ENCODE measurements at regions not wholly inside any gene's neighbourhood (a gene's known extent, or its start where the extent isn't known, plus 50 kb on each side); places are given as distances from the start of the nearest gene placed in this dataset.

DNA sequence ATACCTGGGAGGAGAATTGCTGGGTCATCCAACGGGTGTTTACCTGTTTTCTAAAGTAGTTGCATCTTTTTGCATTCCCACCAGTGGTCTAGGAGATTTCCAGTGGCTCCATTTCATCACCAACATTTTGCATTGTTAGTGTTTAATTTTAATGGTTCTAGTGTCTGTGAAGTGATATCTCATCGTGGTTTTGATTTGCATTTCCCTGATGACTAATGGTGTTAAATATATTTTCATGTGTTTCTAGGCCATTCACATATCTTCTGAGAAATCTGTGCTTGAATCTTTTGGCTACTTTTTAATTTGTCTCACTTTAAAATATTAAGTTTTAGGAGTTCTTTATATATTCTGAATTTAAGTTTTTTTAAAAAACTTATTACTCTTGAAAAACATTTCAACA, 439.6 kb downstream of the TMEM135 start (continued):
- TF ChIP-seq, protein P1, sequence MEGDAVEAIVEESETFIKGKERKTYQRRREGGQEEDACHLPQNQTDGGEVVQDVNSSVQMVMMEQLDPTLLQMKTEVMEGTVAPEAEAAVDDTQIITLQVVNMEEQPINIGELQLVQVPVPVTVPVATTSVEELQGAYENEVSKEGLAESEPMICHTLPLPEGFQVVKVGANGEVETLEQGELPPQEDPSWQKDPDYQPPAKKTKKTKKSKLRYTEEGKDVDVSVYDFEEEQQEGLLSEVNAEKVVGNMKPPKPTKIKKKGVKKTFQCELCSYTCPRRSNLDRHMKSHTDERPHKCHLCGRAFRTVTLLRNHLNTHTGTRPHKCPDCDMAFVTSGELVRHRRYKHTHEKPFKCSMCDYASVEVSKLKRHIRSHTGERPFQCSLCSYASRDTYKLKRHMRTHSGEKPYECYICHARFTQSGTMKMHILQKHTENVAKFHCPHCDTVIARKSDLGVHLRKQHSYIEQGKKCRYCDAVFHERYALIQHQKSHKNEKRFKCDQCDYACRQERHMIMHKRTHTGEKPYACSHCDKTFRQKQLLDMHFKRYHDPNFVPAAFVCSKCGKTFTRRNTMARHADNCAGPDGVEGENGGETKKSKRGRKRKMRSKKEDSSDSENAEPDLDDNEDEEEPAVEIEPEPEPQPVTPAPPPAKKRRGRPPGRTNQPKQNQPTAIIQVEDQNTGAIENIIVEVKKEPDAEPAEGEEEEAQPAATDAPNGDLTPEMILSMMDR (conservative IDR thresholded peaks at IDR 0.05; ENCODE audit: low read depth in 2 of 2): no peak
- TF ChIP-seq EZH2phosphoT487 (IDR thresholded peaks at IDR 0.05; ENCODE audit: unreplicated experiment) (no peak), ETS1 (IDR thresholded peaks at IDR 0.05) (no peak), ZNF331 (CRISPR knock-in tag; IDR thresholded peaks at IDR 0.05; ENCODE audit: low read depth) (no peak)
- TF ChIP-seq, protein P2, sequence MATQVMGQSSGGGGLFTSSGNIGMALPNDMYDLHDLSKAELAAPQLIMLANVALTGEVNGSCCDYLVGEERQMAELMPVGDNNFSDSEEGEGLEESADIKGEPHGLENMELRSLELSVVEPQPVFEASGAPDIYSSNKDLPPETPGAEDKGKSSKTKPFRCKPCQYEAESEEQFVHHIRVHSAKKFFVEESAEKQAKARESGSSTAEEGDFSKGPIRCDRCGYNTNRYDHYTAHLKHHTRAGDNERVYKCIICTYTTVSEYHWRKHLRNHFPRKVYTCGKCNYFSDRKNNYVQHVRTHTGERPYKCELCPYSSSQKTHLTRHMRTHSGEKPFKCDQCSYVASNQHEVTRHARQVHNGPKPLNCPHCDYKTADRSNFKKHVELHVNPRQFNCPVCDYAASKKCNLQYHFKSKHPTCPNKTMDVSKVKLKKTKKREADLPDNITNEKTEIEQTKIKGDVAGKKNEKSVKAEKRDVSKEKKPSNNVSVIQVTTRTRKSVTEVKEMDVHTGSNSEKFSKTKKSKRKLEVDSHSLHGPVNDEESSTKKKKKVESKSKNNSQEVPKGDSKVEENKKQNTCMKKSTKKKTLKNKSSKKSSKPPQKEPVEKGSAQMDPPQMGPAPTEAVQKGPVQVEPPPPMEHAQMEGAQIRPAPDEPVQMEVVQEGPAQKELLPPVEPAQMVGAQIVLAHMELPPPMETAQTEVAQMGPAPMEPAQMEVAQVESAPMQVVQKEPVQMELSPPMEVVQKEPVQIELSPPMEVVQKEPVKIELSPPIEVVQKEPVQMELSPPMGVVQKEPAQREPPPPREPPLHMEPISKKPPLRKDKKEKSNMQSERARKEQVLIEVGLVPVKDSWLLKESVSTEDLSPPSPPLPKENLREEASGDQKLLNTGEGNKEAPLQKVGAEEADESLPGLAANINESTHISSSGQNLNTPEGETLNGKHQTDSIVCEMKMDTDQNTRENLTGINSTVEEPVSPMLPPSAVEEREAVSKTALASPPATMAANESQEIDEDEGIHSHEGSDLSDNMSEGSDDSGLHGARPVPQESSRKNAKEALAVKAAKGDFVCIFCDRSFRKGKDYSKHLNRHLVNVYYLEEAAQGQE (IDR thresholded peaks at IDR 0.05; ENCODE audit: unreplicated experiment): no peak

GRCh38 chr11:87473174-87473573, 435.4 kb downstream of the TMEM135 start:
- Mint-ChIP-seq H3K4me3 (no peak overlapping the region), H3K36me3 (ENCODE audit: low read depth) (no peaks in the 10 kb centered on the region), H3K27ac (no peak overlapping the region), H3K4me1 (0 out of 3 replicates have a peak, but pooled peaks cover 2% of the 10 kb centered on the region), H3K9me3 (peaks cover 5% of the 10 kb centered on the region; the same call in 2 of the 3 replicates), H3K27me3 (ENCODE audit: insufficient read depth, low read depth, poor library complexity) (no peaks in the 10 kb centered on the region)
- Histone ChIP-seq H3K27me3 (ENCODE audit: insufficient read depth) (no peaks in the 10 kb centered on the region), H3F3A (replicated peaks; ENCODE audit: low read depth) (no peaks in the 10 kb centered on the region), H3K4me3 (no peak overlapping the region), H2AFZ (no peak overlapping the region), H3K4me1 (ENCODE audit: insufficient read depth) (no peaks in the 10 kb centered on the region), H3K36me3 (ENCODE audit: insufficient read depth) (no peaks in the 10 kb centered on the region; the same call in 1 of the 2 replicates), H4K20me1 (replicated peaks; ENCODE audit: insufficient read depth) (no peaks in the 10 kb centered on the region), H3K9me2 (ENCODE audit: insufficient read depth) (peaks cover 11% of the 10 kb centered on the region), H3K4me2 (no peak overlapping the region), H3K27ac (ENCODE audit: low read depth) (no peak overlapping the region), H3K79me2 (replicated peaks; ENCODE audit: insufficient read depth) (no peaks in the 10 kb centered on the region)
- ATAC-seq (no peak), DNase-seq (ENCODE audit: low spot score) (no peak)
- TF ChIP-seq, protein P2 (IDR thresholded peaks at IDR 0.05; ENCODE audit: unreplicated experiment): no peak
- TF ChIP-seq ZNF114 (CRISPR knock-in tag; IDR thresholded peaks at IDR 0.05): no peak
- no peak for TF ChIP-seq POLR2AphosphoS5 (IDR thresholded peaks at IDR 0.05; ENCODE audit: low read depth)
- TF ChIP-seq NANOG (IDR thresholded peaks at IDR 0.05; ENCODE audit: borderline replicate concordance): no peak
- TF ChIP-seq STAT1 (IDR thresholded peaks at IDR 0.05; ENCODE audit: unreplicated experiment): no peak
- TF ChIP-seq EZH2 (IDR thresholded peaks at IDR 0.05; ENCODE audit: low read depth, unreplicated experiment): no peak
- TF ChIP-seq, protein P1 (conservative IDR thresholded peaks at IDR 0.05; ENCODE audit: low read depth in 2 of 2): no peak
- no peak for TF ChIP-seq ZNF331 (CRISPR knock-in tag; IDR thresholded peaks at IDR 0.05; ENCODE audit: low read depth)
- no peak for TF ChIP-seq JUNB (IDR thresholded peaks at IDR 0.05; ENCODE audit: unreplicated experiment)

Data from GM23338 (cell line).